PC-9 (cell line): ENCODE measurements at regions not wholly inside any gene's neighbourhood (a gene's known extent, or its start where the extent isn't known, plus 50 kb on each side); places are given as distances from the start of the nearest gene placed in this dataset.
"Not testable (repeated sequence)": the region's sequence is repeated elsewhere in the genome, so short reads cannot be mapped to it uniquely, and the experiment has no call there.

Source experiments
- EZH2 ChIP-seq: fragments of 200-600 bp; sonication (generic); IDR thresholded peaks from 2 replicates; pipeline ENCODE4 v1.8.0; 2017; ENCODE audit warnings: antibody characterized with exemption, low read depth
- TF ChIP-seq, protein P1 (sequence below): fragments of 200-600 bp; sonication (generic); conservative IDR thresholded peaks from 2 replicates; pipeline ENCODE4 v1.6.1; 2017; ENCODE audit warnings: mixed run types, antibody characterized with exemption, mild to moderate bottlenecking, moderate library complexity

DNA sequence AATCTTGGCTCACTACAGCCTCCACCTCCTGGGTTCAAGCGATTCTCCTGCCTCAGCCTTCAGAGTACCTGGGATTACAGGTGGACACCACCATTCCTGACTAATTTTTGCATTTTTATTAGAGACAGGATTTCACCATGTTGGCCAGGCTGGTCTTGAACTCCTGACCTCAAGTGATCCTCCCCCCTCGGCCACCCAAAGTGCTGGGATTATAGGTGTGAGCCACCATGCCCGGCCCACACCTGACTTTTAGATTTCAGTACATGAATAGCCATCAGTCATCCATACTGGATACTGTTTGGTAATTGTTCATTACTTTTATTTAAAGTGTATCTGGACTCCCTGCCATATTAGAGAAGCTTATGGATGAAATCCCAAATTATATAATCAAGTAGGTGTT is 82.6 kb upstream of the DCC start:
- not testable (repeated sequence) for TF ChIP-seq EZH2
- TF ChIP-seq, protein P1, sequence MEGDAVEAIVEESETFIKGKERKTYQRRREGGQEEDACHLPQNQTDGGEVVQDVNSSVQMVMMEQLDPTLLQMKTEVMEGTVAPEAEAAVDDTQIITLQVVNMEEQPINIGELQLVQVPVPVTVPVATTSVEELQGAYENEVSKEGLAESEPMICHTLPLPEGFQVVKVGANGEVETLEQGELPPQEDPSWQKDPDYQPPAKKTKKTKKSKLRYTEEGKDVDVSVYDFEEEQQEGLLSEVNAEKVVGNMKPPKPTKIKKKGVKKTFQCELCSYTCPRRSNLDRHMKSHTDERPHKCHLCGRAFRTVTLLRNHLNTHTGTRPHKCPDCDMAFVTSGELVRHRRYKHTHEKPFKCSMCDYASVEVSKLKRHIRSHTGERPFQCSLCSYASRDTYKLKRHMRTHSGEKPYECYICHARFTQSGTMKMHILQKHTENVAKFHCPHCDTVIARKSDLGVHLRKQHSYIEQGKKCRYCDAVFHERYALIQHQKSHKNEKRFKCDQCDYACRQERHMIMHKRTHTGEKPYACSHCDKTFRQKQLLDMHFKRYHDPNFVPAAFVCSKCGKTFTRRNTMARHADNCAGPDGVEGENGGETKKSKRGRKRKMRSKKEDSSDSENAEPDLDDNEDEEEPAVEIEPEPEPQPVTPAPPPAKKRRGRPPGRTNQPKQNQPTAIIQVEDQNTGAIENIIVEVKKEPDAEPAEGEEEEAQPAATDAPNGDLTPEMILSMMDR, result not testable (repeated sequence)
